Kasumi-1 (cell line): ENCODE measurements at regions not wholly inside any gene's neighbourhood (a gene's known extent, or its start where the extent isn't known, plus 50 kb on each side); places are given as distances from the start of the nearest gene placed in this dataset.

Experiments used
- DNase-seq, 2 experiments: peaks; one replicate each; lab custom pipeline; 2025; lab: John Stamatoyannopoulos, UW

- DNase-seq, result no peak
These were observed 300.4 kb upstream of the NT5C1B start for GRCh38 chr2:18889565-18890332.

GRCh38 chr2:18885457-18885856 lies 296.1 kb upstream of the NT5C1B start:
- no peak for DNase-seq

GRCh38 chr2:18883616-18884456 lies 294.5 kb upstream of the NT5C1B start:
- DNase-seq, result no peak

GRCh38 chr2:18871430-18871829 lies 282.1 kb upstream of the NT5C1B start:
- DNase-seq, result no peak

- DNase-seq, result no peak
These were observed 280.9 kb upstream of the NT5C1B start for GRCh38 chr2:18870307-18870706.

- no peak for DNase-seq
These were observed 272.6 kb upstream of the NT5C1B start for GRCh38 chr2:18861951-18862350.

GRCh38 chr2:18860179-18860578 lies 270.8 kb upstream of the NT5C1B start:
- DNase-seq, result no peak

- no peak for DNase-seq
These were observed 267.4 kb upstream of the NT5C1B start for GRCh38 chr2:18856765-18857164.

GRCh38 chr2:18855027-18855426 lies 265.7 kb upstream of the NT5C1B start:
- DNase-seq, result no peak

- DNase-seq, result no peak
These were observed 260.6 kb upstream of the NT5C1B start for GRCh38 chr2:18849841-18850578.

- no peak for DNase-seq
These were observed 259.3 kb upstream of the NT5C1B start for GRCh38 chr2:18848646-18849045.

GRCh38 chr2:18845854-18846445 lies 256.6 kb upstream of the NT5C1B start:
- no peak for DNase-seq

- DNase-seq, result no peak
These were observed 253.5 kb upstream of the NT5C1B start for GRCh38 chr2:18842836-18843235.

GRCh38 chr2:18841248-18842150 lies 252.1 kb upstream of the NT5C1B start:
- no peak for DNase-seq

GRCh38 chr2:18837240-18837639 lies 247.9 kb upstream of the NT5C1B start:
- DNase-seq, result no peak

GRCh38 chr2:18836436-18836835 lies 247.1 kb upstream of the NT5C1B start:
- DNase-seq, result no peak

GRCh38 chr2:18835787-18836186 lies 246.4 kb upstream of the NT5C1B start:
- no peak for DNase-seq

- no peak for DNase-seq
These were observed 245.0 kb upstream of the NT5C1B start for GRCh38 chr2:18834341-18834740.

- DNase-seq, result no peak
These were observed 244.6 kb upstream of the NT5C1B start for GRCh38 chr2:18833941-18834340.

- no peak for DNase-seq
These were observed 242.6 kb upstream of the NT5C1B start for GRCh38 chr2:18831916-18832510.

GRCh38 chr2:18830962-18831361 lies 241.6 kb upstream of the NT5C1B start:
- DNase-seq, result no peak
